HCT116 (cell line): ENCODE measurements at regions not wholly inside any gene's neighbourhood (a gene's known extent, or its start where the extent isn't known, plus 50 kb on each side); places are given as distances from the start of the nearest gene placed in this dataset.

Experiments
- ATAC-seq: fragments of 200-7000 bp; cut with Tn5 transposase; 2 replicates; pipeline ENCODE4 v1.9.1; 2020; ENCODE audit warnings: mild to moderate bottlenecking, moderate library complexity
- BruUV-seq: library from RNA; stranded (reverse); fragments of 400-500 nt; replicated peaks from 2 replicates; lab custom pipeline; 2021; lab: Mats Ljungman, UMichigan
- CTCF ChIA-PET: fragments of 300-600 bp; sonication (Branson Sonifier 250); formaldehyde crosslinking; loops from one replicate; lab custom pipeline; 2021; ENCODE audit warnings: antibody characterized with exemption; lab: Charles Lee
- POLR2A ChIA-PET: fragments of 300-600, 350-600 bp; sonication (Branson Sonifier 250); formaldehyde crosslinking; loops from one replicate; lab custom pipeline; 2021; ENCODE audit warnings: antibody characterized with exemption; lab: Charles Lee
- RAD21 ChIA-PET, 2 experiments: fragments of 300-600 bp; sonication (Branson Sonifier 250); formaldehyde crosslinking; loops; one replicate each; lab custom pipeline; 2023; ENCODE audit warnings: low total read pairs in 2 of 2; ENCODE audit not compliant: uncharacterized antibody in 2 of 2, unreplicated experiment in 2 of 2, low non-redundant PET in 1 of 2; lab: Charles Lee
- DNase-seq: peaks from one replicate; pipeline ENCODE4 v3.0.0-alpha.2; 2010; ENCODE audit warnings: low read depth, low spot score
- H2AFZ ChIP-seq: fragments of 200-600 bp; shearing (Covaris generic), sonication (generic); 2 replicates; pipeline ENCODE4 v1.6.1; 2017; ENCODE audit warnings: low read depth, mixed run types, mixed read lengths, antibody characterized with exemption, low read length; ENCODE audit not compliant: poor library complexity, severe bottlenecking
- H3K27ac ChIP-seq: 2 replicates; pipeline ENCODE4 v1.5.1; 2012; ENCODE audit warnings: low read depth, low read length
- H3K27me3 ChIP-seq: fragments of 200-600 bp; sonication (generic); 2 replicates; pipeline ENCODE4 v1.6.1; 2016; ENCODE audit warnings: mixed run types, low read length, mixed read lengths; ENCODE audit not compliant: insufficient read depth
- H3K36me3 ChIP-seq, 2 experiments: fragments of 200-500 bp in 1 of 2; fragments of 200-600 bp in 1 of 2; sonication (Bioruptor generic) in 1 of 2; sonication (generic) in 1 of 2; 2 replicates each; pipeline versions ENCODE4 v1.5.1 to v1.6.1; 2014 to 2016; ENCODE audit warnings: low read length in 2 of 2, inconsistent platforms in 1 of 2, mixed read lengths in 1 of 2, mixed run types in 1 of 2; ENCODE audit not compliant: insufficient read depth in 2 of 2, control insufficient read depth in 1 of 2
- H3K4me1 ChIP-seq, 2 experiments: fragments of 200-600 bp in 1 of 2; sonication (generic) in 1 of 2; 2 replicates each; pipeline versions ENCODE4 v1.5.1 to v1.6.1; 2012 to 2017; ENCODE audit warnings: low read length in 2 of 2, inconsistent platforms in 1 of 2, mild to moderate bottlenecking in 1 of 2, mixed read lengths in 1 of 2, mixed run types in 1 of 2, moderate library complexity in 1 of 2; ENCODE audit not compliant: insufficient read depth in 2 of 2, control insufficient read depth in 1 of 2
- H3K4me2 ChIP-seq: fragments of 200-600 bp; sonication (generic); 2 replicates; pipeline ENCODE4 v1.6.1; 2017; ENCODE audit warnings: mixed run types, low read length, mixed read lengths
- H3K4me3 ChIP-seq, 2 experiments: fragments of 200-600 bp in 1 of 2; sonication (generic) in 1 of 2; replicated peaks in 1 of 2; 2 replicates each; pipeline ENCODE4 v1.5.1; 2011 to 2016; ENCODE audit warnings: low read length in 2 of 2, control low read depth in 1 of 2, low read depth in 1 of 2, mild to moderate bottlenecking in 1 of 2, mixed read lengths in 1 of 2, mixed run types in 1 of 2
- H3K79me2 ChIP-seq: fragments of 200-600 bp; sonication (generic); 2 replicates; pipeline ENCODE4 v1.6.1; 2017; ENCODE audit warnings: mild to moderate bottlenecking, mixed run types, low read length, moderate library complexity, mixed read lengths; ENCODE audit not compliant: insufficient read depth
- H3K9ac ChIP-seq: fragments of 200-600 bp; sonication (generic); 2 replicates; pipeline ENCODE4 v1.6.1; 2016; ENCODE audit warnings: low read length, mixed read lengths
- H3K9me2 ChIP-seq: fragments of 200-600 bp; sonication (generic), shearing (Covaris generic); 2 replicates; pipeline ENCODE4 v1.6.1; 2017; ENCODE audit warnings: mixed run types, mild to moderate bottlenecking, moderate library complexity; ENCODE audit not compliant: insufficient read depth
- H3K9me3 ChIP-seq, 2 experiments: fragments of 200-500 bp in 1 of 2; fragments of 200-600 bp in 1 of 2; sonication (Bioruptor generic) in 1 of 2; sonication (generic) in 1 of 2; 2 replicates each; pipeline ENCODE4 v1.6.1; 2014 to 2017; ENCODE audit warnings: low read length in 2 of 2, mixed read lengths in 2 of 2, inconsistent platforms in 1 of 2, low read depth in 1 of 2, mild to moderate bottlenecking in 1 of 2, mixed run types in 1 of 2, moderate library complexity in 1 of 2; ENCODE audit not compliant: control insufficient read depth in 1 of 2, insufficient read depth in 1 of 2
- H4K20me1 ChIP-seq: fragments of 200-600 bp; sonication (generic), shearing (Covaris generic); 2 replicates; pipeline ENCODE4 v1.6.1; 2017; ENCODE audit warnings: mixed run types, mild to moderate bottlenecking, moderate library complexity; ENCODE audit not compliant: insufficient read depth
- CBX3 ChIP-seq: IDR thresholded peaks from 2 replicates; pipeline ENCODE4 v1.6.1; 2012; ENCODE audit warnings: low read depth
- CEBPB ChIP-seq: IDR thresholded peaks from 2 replicates; pipeline ENCODE4 v1.6.1; 2012; ENCODE audit warnings: low read depth
- EGR1 ChIP-seq: IDR thresholded peaks from 2 replicates; pipeline ENCODE4 v1.6.1; 2012; ENCODE audit warnings: low read depth
- ELF1 ChIP-seq: IDR thresholded peaks from 2 replicates; pipeline ENCODE4 v1.6.1; 2012; ENCODE audit warnings: low read depth, borderline replicate concordance
- EZH2 ChIP-seq: fragments of 200-600 bp; sonication (generic); IDR thresholded peaks from 2 replicates; pipeline ENCODE4 v1.6.1; 2017; ENCODE audit warnings: antibody characterized with exemption, mixed run types
- EZH2phosphoT487 ChIP-seq: fragments of 200-600 bp; IDR thresholded peaks from 2 replicates; pipeline ENCODE4 v1.6.1; 2018; ENCODE audit warnings: antibody characterized with exemption, borderline replicate concordance
- FOSL1 ChIP-seq: IDR thresholded peaks from 2 replicates; pipeline ENCODE4 v1.6.1; 2012; ENCODE audit warnings: low read depth
- JUND ChIP-seq: IDR thresholded peaks from 2 replicates; pipeline ENCODE4 v1.6.1; 2012
- POLR2AphosphoS5 ChIP-seq: IDR thresholded peaks from 2 replicates; pipeline ENCODE4 v1.6.1; 2011; ENCODE audit warnings: mild to moderate bottlenecking, low read depth, low read length, moderate library complexity
- SIN3A ChIP-seq: IDR thresholded peaks from 2 replicates; pipeline ENCODE4 v1.6.1; 2012; ENCODE audit warnings: low read depth
- SP1 ChIP-seq: IDR thresholded peaks from 2 replicates; pipeline ENCODE4 v1.6.1; 2012; ENCODE audit warnings: low read depth
- YY1 ChIP-seq: IDR thresholded peaks from 2 replicates; pipeline ENCODE4 v1.6.1; 2011; ENCODE audit warnings: low read length, low read depth, moderate library complexity, mild to moderate bottlenecking; ENCODE audit not compliant: insufficient replicate concordance; ENCODE audit errors: extremely low read depth
- ZNF274 ChIP-seq: fragments of 200-500 bp; sonication (Bioruptor generic); IDR thresholded peaks from 2 replicates; pipeline ENCODE4 v1.6.1; 2014; ENCODE audit warnings: mild to moderate bottlenecking, low read depth, low read length, inconsistent platforms
- intact Hi-C: fragments of 100-400 bp; cut with micrococcal nuclease; formaldehyde crosslinking; loops from 2 replicates; pipeline ENCODE4 v1.10.0; 2022
- TF ChIP-seq, protein P1 (sequence below): IDR thresholded peaks from 2 replicates; pipeline ENCODE4 v1.6.1; 2012
- TF ChIP-seq, protein P2 (sequence below): IDR thresholded peaks from 2 replicates; pipeline ENCODE4 v1.6.1; 2011; ENCODE audit warnings: mild to moderate bottlenecking, low read length, moderate library complexity; ENCODE audit not compliant: insufficient replicate concordance; ENCODE audit errors: extremely low read depth
- TF ChIP-seq, protein P3 (sequence below), 3 experiments: fragments of 200-600 bp in 1 of 3; sonication (generic) in 1 of 3; IDR thresholded peaks in 2 of 3; conservative IDR thresholded peaks in 1 of 3; 2 replicates each; pipeline ENCODE4 v1.5.1; 2012 to 2017; ENCODE audit warnings: low read depth in 2 of 3, low read length in 2 of 3, antibody characterized with exemption in 1 of 3, borderline replicate concordance in 1 of 3, control low read depth in 1 of 3, mild to moderate bottlenecking in 1 of 3, mixed read lengths in 1 of 3, mixed run types in 1 of 3, moderate library complexity in 1 of 3; ENCODE audit not compliant: insufficient read depth in 1 of 3
- TF ChIP-seq, protein P4 (sequence below): IDR thresholded peaks from 2 replicates; pipeline ENCODE4 v1.6.1; 2012; ENCODE audit warnings: low read depth

DNA sequence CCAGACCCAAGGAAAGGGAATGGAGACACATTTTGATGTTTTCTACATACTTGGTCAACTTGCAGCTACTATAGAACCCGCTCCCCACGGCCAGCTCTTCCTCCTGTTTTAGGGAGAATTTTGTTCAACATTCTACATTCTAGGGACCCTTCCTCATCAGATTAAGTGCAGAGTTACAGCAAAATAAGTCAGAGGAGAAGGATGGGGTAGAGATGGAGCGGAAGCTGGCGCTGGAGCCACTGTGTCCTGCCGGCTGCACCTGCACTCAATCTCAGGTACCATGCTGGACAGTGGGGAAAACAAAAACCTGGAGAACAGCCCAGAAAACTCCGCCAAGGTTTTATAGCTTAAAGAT, 79.4 kb upstream of the EN2 start:
- H3K27ac ChIP-seq: no peak overlapping the region
- no peaks in the 10 kb centered on the region for H3K79me2 ChIP-seq
- no peak for ATAC-seq
- TF ChIP-seq, protein P1, sequence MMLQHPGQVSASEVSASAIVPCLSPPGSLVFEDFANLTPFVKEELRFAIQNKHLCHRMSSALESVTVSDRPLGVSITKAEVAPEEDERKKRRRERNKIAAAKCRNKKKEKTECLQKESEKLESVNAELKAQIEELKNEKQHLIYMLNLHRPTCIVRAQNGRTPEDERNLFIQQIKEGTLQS: no peak
- TF ChIP-seq ELF1: no peak
- no peak for TF ChIP-seq EGR1
- TF ChIP-seq EZH2phosphoT487: no peak
- TF ChIP-seq, protein P2, sequence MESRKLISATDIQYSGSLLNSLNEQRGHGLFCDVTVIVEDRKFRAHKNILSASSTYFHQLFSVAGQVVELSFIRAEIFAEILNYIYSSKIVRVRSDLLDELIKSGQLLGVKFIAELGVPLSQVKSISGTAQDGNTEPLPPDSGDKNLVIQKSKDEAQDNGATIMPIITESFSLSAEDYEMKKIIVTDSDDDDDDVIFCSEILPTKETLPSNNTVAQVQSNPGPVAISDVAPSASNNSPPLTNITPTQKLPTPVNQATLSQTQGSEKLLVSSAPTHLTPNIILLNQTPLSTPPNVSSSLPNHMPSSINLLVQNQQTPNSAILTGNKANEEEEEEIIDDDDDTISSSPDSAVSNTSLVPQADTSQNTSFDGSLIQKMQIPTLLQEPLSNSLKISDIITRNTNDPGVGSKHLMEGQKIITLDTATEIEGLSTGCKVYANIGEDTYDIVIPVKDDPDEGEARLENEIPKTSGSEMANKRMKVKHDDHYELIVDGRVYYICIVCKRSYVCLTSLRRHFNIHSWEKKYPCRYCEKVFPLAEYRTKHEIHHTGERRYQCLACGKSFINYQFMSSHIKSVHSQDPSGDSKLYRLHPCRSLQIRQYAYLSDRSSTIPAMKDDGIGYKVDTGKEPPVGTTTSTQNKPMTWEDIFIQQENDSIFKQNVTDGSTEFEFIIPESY: no peak
- no peak for TF ChIP-seq SIN3A
- TF ChIP-seq EZH2: no peak
- no peak for TF ChIP-seq JUND
- no peak for TF ChIP-seq CEBPB
- TF ChIP-seq POLR2AphosphoS5: no peak
- TF ChIP-seq SP1: no peak
- TF ChIP-seq YY1: no peak
- TF ChIP-seq CBX3: no peak
- TF ChIP-seq ZNF274: no peak
- TF ChIP-seq, protein P3, sequence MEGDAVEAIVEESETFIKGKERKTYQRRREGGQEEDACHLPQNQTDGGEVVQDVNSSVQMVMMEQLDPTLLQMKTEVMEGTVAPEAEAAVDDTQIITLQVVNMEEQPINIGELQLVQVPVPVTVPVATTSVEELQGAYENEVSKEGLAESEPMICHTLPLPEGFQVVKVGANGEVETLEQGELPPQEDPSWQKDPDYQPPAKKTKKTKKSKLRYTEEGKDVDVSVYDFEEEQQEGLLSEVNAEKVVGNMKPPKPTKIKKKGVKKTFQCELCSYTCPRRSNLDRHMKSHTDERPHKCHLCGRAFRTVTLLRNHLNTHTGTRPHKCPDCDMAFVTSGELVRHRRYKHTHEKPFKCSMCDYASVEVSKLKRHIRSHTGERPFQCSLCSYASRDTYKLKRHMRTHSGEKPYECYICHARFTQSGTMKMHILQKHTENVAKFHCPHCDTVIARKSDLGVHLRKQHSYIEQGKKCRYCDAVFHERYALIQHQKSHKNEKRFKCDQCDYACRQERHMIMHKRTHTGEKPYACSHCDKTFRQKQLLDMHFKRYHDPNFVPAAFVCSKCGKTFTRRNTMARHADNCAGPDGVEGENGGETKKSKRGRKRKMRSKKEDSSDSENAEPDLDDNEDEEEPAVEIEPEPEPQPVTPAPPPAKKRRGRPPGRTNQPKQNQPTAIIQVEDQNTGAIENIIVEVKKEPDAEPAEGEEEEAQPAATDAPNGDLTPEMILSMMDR (IDR thresholded peaks at IDR 0.05 in 2 of 3, conservative IDR thresholded peaks at IDR 0.05 in 1 of 3; ENCODE audit: borderline replicate concordance in 1 of 3, insufficient read depth in 1 of 3, low read depth in 2 of 3, low read length in 2 of 3): no peak
- TF ChIP-seq, protein P4, sequence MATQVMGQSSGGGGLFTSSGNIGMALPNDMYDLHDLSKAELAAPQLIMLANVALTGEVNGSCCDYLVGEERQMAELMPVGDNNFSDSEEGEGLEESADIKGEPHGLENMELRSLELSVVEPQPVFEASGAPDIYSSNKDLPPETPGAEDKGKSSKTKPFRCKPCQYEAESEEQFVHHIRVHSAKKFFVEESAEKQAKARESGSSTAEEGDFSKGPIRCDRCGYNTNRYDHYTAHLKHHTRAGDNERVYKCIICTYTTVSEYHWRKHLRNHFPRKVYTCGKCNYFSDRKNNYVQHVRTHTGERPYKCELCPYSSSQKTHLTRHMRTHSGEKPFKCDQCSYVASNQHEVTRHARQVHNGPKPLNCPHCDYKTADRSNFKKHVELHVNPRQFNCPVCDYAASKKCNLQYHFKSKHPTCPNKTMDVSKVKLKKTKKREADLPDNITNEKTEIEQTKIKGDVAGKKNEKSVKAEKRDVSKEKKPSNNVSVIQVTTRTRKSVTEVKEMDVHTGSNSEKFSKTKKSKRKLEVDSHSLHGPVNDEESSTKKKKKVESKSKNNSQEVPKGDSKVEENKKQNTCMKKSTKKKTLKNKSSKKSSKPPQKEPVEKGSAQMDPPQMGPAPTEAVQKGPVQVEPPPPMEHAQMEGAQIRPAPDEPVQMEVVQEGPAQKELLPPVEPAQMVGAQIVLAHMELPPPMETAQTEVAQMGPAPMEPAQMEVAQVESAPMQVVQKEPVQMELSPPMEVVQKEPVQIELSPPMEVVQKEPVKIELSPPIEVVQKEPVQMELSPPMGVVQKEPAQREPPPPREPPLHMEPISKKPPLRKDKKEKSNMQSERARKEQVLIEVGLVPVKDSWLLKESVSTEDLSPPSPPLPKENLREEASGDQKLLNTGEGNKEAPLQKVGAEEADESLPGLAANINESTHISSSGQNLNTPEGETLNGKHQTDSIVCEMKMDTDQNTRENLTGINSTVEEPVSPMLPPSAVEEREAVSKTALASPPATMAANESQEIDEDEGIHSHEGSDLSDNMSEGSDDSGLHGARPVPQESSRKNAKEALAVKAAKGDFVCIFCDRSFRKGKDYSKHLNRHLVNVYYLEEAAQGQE: no peak
- TF ChIP-seq FOSL1: no peak
- H3K36me3 ChIP-seq: no peaks in the 10 kb centered on the region
- no peak overlapping the region for H2AFZ ChIP-seq
- H3K4me2 ChIP-seq: no peak overlapping the region
- H3K9ac ChIP-seq: no peak overlapping the region
- intact Hi-C loops: no loop called here
- H3K4me3 ChIP-seq: no peak overlapping the region
- H3K9me2 ChIP-seq: no peaks in the 10 kb centered on the region
- H3K4me1 ChIP-seq: peaks cover 0 to 4% of the 10 kb centered on the region in 2 experiments; a peak in 2 of 4 replicates
- RAD21 ChIA-PET: no interaction called here
- H3K9me3 ChIP-seq: no peaks in the 10 kb centered on the region
- peaks cover 27% of the 10 kb centered on the region for H3K27me3 ChIP-seq
- CTCF ChIA-PET: interaction anchor here (0.8 kb wide), 1 partner anchor 9 kb away, joined by 3 read pairs; no protein-coding TSS in a partner anchor
- DNase-seq: no peak
- no peaks in the 10 kb centered on the region for H4K20me1 ChIP-seq
- no TSS peak for BruUV-seq
- POLR2A ChIA-PET: no interaction called here
